CD4-positive, alpha-beta T cell (primary cell): ENCODE measurements at regions not wholly inside any gene's neighbourhood (a gene's known extent, or its start where the extent isn't known, plus 50 kb on each side); places are given as distances from the start of the nearest gene placed in this dataset.

Experiments
- ATAC-seq: fragments of 200-7000 bp; cut with Tn5 transposase; one replicate; pipeline ENCODE4 v1.10.0; 2022; ENCODE audit warnings: mild to moderate bottlenecking; ENCODE audit not compliant: poor library complexity
- CTCF ChIA-PET: fragments of 350-600 bp; sonication (Branson Sonifier 250); formaldehyde crosslinking; loops from one replicate; lab custom pipeline; 2021; ENCODE audit warnings: antibody characterized with exemption, inconsistent platforms; lab: Charles Lee
- POLR2A ChIA-PET: fragments of 350-600 bp; sonication (Branson Sonifier 250); formaldehyde crosslinking; loops from one replicate; lab custom pipeline; 2021; ENCODE audit warnings: antibody characterized with exemption, inconsistent platforms; lab: Charles Lee
- DNase-seq, 14 experiments: peaks; one replicate each; pipeline ENCODE4 v3.0.0-alpha.2; 2013 to 2020; ENCODE audit warnings: mixed read lengths in 2 of 14
- H3K27ac ChIP-seq, 2 donors: one replicate each; pipeline versions ENCODE4 v1.5.1 to v1.7.0; 2013; ENCODE audit warnings: low read length in 2 of 2, low read depth in 1 of 2, mild to moderate bottlenecking in 1 of 2
- H3K27me3 ChIP-seq, 2 experiments: 1 replicate in 1 of 2; 2 replicates in 1 of 2; pipeline versions ENCODE4 v1.6.1 to v1.7.0; 2013; ENCODE audit warnings: low read length in 2 of 2, control low read depth in 1 of 2, mild to moderate bottlenecking in 1 of 2, moderate library complexity in 1 of 2; ENCODE audit not compliant: insufficient read depth in 2 of 2, control insufficient read depth in 1 of 2
- H3K36me3 ChIP-seq: one replicate; pipeline ENCODE4 v1.6.1; 2013; ENCODE audit warnings: low read length, control low read depth; ENCODE audit not compliant: insufficient read depth
- H3K4me1 ChIP-seq: one replicate; pipeline ENCODE4 v1.6.1; 2013; ENCODE audit warnings: low read length, control low read depth; ENCODE audit not compliant: insufficient read depth
- H3K4me3 ChIP-seq: one replicate; pipeline ENCODE4 v1.5.1; 2013; ENCODE audit warnings: mild to moderate bottlenecking, low read length, moderate library complexity
- H3K9me3 ChIP-seq, 2 experiments: 1 replicate in 1 of 2; 2 replicates in 1 of 2; pipeline versions ENCODE4 v1.6.1 to v1.7.0; 2013; ENCODE audit warnings: low read length in 2 of 2, mild to moderate bottlenecking in 2 of 2, control low read depth in 1 of 2, moderate library complexity in 1 of 2; ENCODE audit not compliant: control insufficient read depth in 1 of 2, insufficient read depth in 1 of 2
- H3K27ac Mint-ChIP-seq: one replicate; pipeline ENCODE4 v1.8.0; 2020; ENCODE audit warnings: mixed read lengths
- H3K27me3 Mint-ChIP-seq: one replicate; pipeline ENCODE4 v1.8.0; 2021; ENCODE audit warnings: mixed read lengths
- H3K36me3 Mint-ChIP-seq: one replicate; pipeline ENCODE4 v1.8.0; 2021; ENCODE audit warnings: low read depth, mixed read lengths
- H3K4me1 Mint-ChIP-seq: one replicate; pipeline ENCODE4 v1.8.0; 2021; ENCODE audit warnings: low read depth, mixed read lengths
- H3K4me3 Mint-ChIP-seq: one replicate; pipeline ENCODE4 v1.8.0; 2020; ENCODE audit warnings: mild to moderate bottlenecking, mixed read lengths
- H3K9me3 Mint-ChIP-seq: one replicate; pipeline ENCODE4 v1.8.0; 2020; ENCODE audit warnings: mixed read lengths
- CTCF ChIP-seq: fragments of 200-600 bp; IDR thresholded peaks from one replicate; pipeline ENCODE4 v1.8.0; 2022; ENCODE audit warnings: antibody characterized with exemption, mild to moderate bottlenecking
- intact Hi-C, 2 experiments: fragments of 100-400 bp; cut with DNase I in 1 of 2; cut with micrococcal nuclease in 1 of 2; formaldehyde crosslinking; loops; one replicate each; pipeline versions ENCODE4 v1.15.1 to v1.9.0; 2023 to 2025; cut with DNase I, micrococcal nuclease

GRCh38 chr3:159867372-159867771 is 121.3 kb upstream of the IL12A start:
- H3K36me3 ChIP-seq, result no peaks in the 10 kb centered on the region
- POLR2A ChIA-PET, result no interaction called here
- Mint-ChIP-seq H3K36me3 (no peaks in the 10 kb centered on the region), H3K27ac (no peak overlapping the region), H3K4me3 (no peak overlapping the region), H3K9me3 (no peaks in the 10 kb centered on the region), H3K27me3 (no peaks in the 10 kb centered on the region), H3K4me1 (no peaks in the 10 kb centered on the region)
- H3K4me1 ChIP-seq, result no peaks in the 10 kb centered on the region
- CTCF ChIA-PET, result no interaction called here
- DNase-seq, result no peak
- H3K27me3 ChIP-seq, result peaks cover 0 to 9% of the 10 kb centered on the region in 2 experiments
- intact Hi-C loops, result no loop called here
- H3K27ac ChIP-seq, result no peak overlapping the region
- H3K4me3 ChIP-seq, result no peak overlapping the region
- no peak for TF ChIP-seq CTCF
- no peak for ATAC-seq
- no peaks in the 10 kb centered on the region for H3K9me3 ChIP-seq

- Mint-ChIP-seq H3K9me3 (no peaks in the 10 kb centered on the region), H3K4me3 (no peak overlapping the region), H3K36me3 (no peaks in the 10 kb centered on the region), H3K27me3 (no peaks in the 10 kb centered on the region), H3K4me1 (no peaks in the 10 kb centered on the region), H3K27ac (no peak overlapping the region)
- TF ChIP-seq CTCF, result no peak
- ChIA-PET POLR2A (no interaction called here), CTCF (no interaction called here)
- intact Hi-C loops, result no loop called here
- H3K4me3 ChIP-seq, result no peak overlapping the region
- H3K36me3 ChIP-seq, result no peaks in the 10 kb centered on the region
- ATAC-seq, result no peak
- H3K27ac ChIP-seq, result no peak overlapping the region
- no peaks in the 10 kb centered on the region for H3K9me3 ChIP-seq
- H3K27me3 ChIP-seq, result peaks cover 0 to 11% of the 10 kb centered on the region in 2 experiments
- DNase-seq, result no peak
- no peaks in the 10 kb centered on the region for H3K4me1 ChIP-seq
Observed at GRCh38 chr3:159870723-159871122, 117.9 kb upstream of the IL12A start.

- TF ChIP-seq CTCF, result no peak
- ChIA-PET POLR2A (no interaction called here), CTCF (no interaction called here)
- intact Hi-C loops, result no loop called here
- H3K4me3 ChIP-seq, result no peak overlapping the region
- no peaks in the 10 kb centered on the region for H3K36me3 ChIP-seq
- H3K9me3 ChIP-seq, result no peaks in the 10 kb centered on the region
- DNase-seq (no peak), ATAC-seq (no peak)
- Mint-ChIP-seq H3K4me1 (no peaks in the 10 kb centered on the region), H3K27me3 (peaks cover 9% of the 10 kb centered on the region), H3K27ac (no peak overlapping the region), H3K36me3 (no peaks in the 10 kb centered on the region), H3K4me3 (no peak overlapping the region), H3K9me3 (no peaks in the 10 kb centered on the region)
- H3K27me3 ChIP-seq, result peaks cover 0 to 11% of the 10 kb centered on the region in 2 experiments
- no peak overlapping the region for H3K27ac ChIP-seq
- no peaks in the 10 kb centered on the region for H3K4me1 ChIP-seq
Observed at GRCh38 chr3:159872374-159873109, 116.1 kb upstream of the IL12A start.
